PC-3 (cell line): ENCODE measurements at regions not wholly inside any gene's neighbourhood (a gene's known extent, or its start where the extent isn't known, plus 50 kb on each side); places are given as distances from the start of the nearest gene placed in this dataset.

Experiments
- EZH2 ChIP-seq: fragments of 300-600 bp; sonication (generic); IDR thresholded peaks from one replicate; pipeline ENCODE4 v1.6.1; 2017; ENCODE audit warnings: antibody characterized with exemption, mild to moderate bottlenecking, low read length; ENCODE audit not compliant: unreplicated experiment
- TF ChIP-seq, protein P1 (sequence below): fragments of 300-600 bp; sonication (generic); conservative IDR thresholded peaks from 2 replicates; pipeline ENCODE4 v1.5.1; 2017; ENCODE audit warnings: antibody characterized with exemption, low read depth, mild to moderate bottlenecking, low read length

DNA sequence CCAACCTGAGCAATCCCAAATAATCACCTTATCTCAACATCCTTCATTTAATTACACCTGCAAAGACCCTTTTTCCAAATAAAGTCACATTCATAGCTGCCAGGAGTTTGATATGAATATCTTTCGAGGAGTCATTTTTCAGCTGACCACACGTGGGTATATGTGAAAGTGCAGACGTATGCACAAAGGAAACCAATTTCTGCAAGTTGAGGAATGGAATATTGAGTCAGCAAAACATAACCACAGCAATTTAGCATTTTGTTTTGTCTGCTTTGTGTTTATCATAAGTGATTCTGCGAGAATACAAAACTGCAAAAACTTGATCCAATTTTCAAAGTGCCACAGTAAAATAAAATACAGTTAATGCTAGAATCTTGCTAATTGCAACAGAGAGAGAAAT is 295.9 kb downstream of the SUCLA2 start:
- no peak for TF ChIP-seq EZH2
- TF ChIP-seq, protein P1, sequence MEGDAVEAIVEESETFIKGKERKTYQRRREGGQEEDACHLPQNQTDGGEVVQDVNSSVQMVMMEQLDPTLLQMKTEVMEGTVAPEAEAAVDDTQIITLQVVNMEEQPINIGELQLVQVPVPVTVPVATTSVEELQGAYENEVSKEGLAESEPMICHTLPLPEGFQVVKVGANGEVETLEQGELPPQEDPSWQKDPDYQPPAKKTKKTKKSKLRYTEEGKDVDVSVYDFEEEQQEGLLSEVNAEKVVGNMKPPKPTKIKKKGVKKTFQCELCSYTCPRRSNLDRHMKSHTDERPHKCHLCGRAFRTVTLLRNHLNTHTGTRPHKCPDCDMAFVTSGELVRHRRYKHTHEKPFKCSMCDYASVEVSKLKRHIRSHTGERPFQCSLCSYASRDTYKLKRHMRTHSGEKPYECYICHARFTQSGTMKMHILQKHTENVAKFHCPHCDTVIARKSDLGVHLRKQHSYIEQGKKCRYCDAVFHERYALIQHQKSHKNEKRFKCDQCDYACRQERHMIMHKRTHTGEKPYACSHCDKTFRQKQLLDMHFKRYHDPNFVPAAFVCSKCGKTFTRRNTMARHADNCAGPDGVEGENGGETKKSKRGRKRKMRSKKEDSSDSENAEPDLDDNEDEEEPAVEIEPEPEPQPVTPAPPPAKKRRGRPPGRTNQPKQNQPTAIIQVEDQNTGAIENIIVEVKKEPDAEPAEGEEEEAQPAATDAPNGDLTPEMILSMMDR: no peak
